ENCODE measurements at regions not wholly inside any gene's neighbourhood (a gene's known extent, or its start where the extent isn't known, plus 50 kb on each side); places are given as distances from the start of the nearest gene placed in this dataset.
A peak's percentile ranks its signal among the peaks of the same experiment; 100 is the strongest.

- TF ChIP-seq CTCF (IDR thresholded peaks at IDR 0.05; ENCODE audit: borderline replicate concordance, extremely low read depth, insufficient read depth), result no peak
- Histone ChIP-seq H3K4me1 (ENCODE audit: control insufficient read depth in 2 of 3, insufficient read depth in 2 of 3, low read depth in 1 of 3, low read length in 3 of 3) (no peaks in the 10 kb centered on the region), H3K4me3 (ENCODE audit: low read length in 3 of 3) (no peak overlapping the region), H3K27ac (ENCODE audit: low read depth in 2 of 2, low read length in 2 of 2) (no peak overlapping the region), H3K9me3 (ENCODE audit: control insufficient read depth in 2 of 3, insufficient read depth in 1 of 3, low read length in 3 of 3) (no peaks in the 10 kb centered on the region), H3K27me3 (ENCODE audit: control insufficient read depth, insufficient read depth, low read length) (no peaks in the 10 kb centered on the region), H3K9ac (ENCODE audit: low read length in 3 of 3) (no peak overlapping the region), H3K36me3 (ENCODE audit: control insufficient read depth in 2 of 3, insufficient read depth in 3 of 3, low read length in 3 of 3) (no peaks in the 10 kb centered on the region)
- no peak for FAIRE-seq
- no peak for DNase-seq
- intact Hi-C loops (cut with DNase I), result no loop called here
Measured at GRCh38 chr3:76043746-76044145, 258.4 kb upstream of the ZNF717 start.

GRCh38 chr3:76044601-76045600, 259.6 kb upstream of the ZNF717 start:
- Histone ChIP-seq H3K27me3 (ENCODE audit: control insufficient read depth, insufficient read depth, low read length) (no peaks in the 10 kb centered on the region), H3K27ac (ENCODE audit: low read depth in 2 of 2, low read length in 2 of 2) (no peak overlapping the region), H3K36me3 (ENCODE audit: control insufficient read depth in 2 of 3, insufficient read depth in 3 of 3, low read length in 3 of 3) (no peaks in the 10 kb centered on the region), H3K4me1 (ENCODE audit: control insufficient read depth in 2 of 3, insufficient read depth in 2 of 3, low read depth in 1 of 3, low read length in 3 of 3) (no peaks in the 10 kb centered on the region), H3K4me3 (ENCODE audit: low read length in 3 of 3) (no peak overlapping the region), H3K9ac (ENCODE audit: low read length in 3 of 3) (no peak overlapping the region), H3K9me3 (ENCODE audit: control insufficient read depth in 2 of 3, insufficient read depth in 1 of 3, low read length in 3 of 3) (no peaks in the 10 kb centered on the region)
- FAIRE-seq (peak; percentile 23), DNase-seq (peak in 3 of 5 donors; percentile 32 to 69 (median 66))
- intact Hi-C loops (cut with DNase I), result no loop called here
- peak; percentile 41 for TF ChIP-seq CTCF (IDR thresholded peaks at IDR 0.05; ENCODE audit: borderline replicate concordance, extremely low read depth, insufficient read depth)

GRCh38 chr3:76047368-76047767, 262.0 kb upstream of the ZNF717 start:
- DNase-seq (no peak), FAIRE-seq (no peak)
- H3K4me1 ChIP-seq (ENCODE audit: control insufficient read depth in 2 of 3, insufficient read depth in 2 of 3, low read depth in 1 of 3, low read length in 3 of 3), result no peaks in the 10 kb centered on the region
- no peak for TF ChIP-seq CTCF (IDR thresholded peaks at IDR 0.05; ENCODE audit: borderline replicate concordance, extremely low read depth, insufficient read depth)
- intact Hi-C loops (cut with DNase I), result no loop called here
- H3K27ac ChIP-seq (ENCODE audit: low read depth in 2 of 2, low read length in 2 of 2), result no peak overlapping the region
- no peaks in the 10 kb centered on the region for H3K27me3 ChIP-seq (ENCODE audit: control insufficient read depth, insufficient read depth, low read length)
- H3K36me3 ChIP-seq (ENCODE audit: control insufficient read depth in 2 of 3, insufficient read depth in 3 of 3, low read length in 3 of 3), result no peaks in the 10 kb centered on the region
- no peak overlapping the region for H3K4me3 ChIP-seq (ENCODE audit: low read length in 3 of 3)
- H3K9me3 ChIP-seq (ENCODE audit: control insufficient read depth in 2 of 3, insufficient read depth in 1 of 3, low read length in 3 of 3), result no peaks in the 10 kb centered on the region
- no peak overlapping the region for H3K9ac ChIP-seq (ENCODE audit: low read length in 3 of 3)
